ENCODE measurements at regions not wholly inside any gene's neighbourhood (a gene's known extent, or its start where the extent isn't known, plus 50 kb on each side); places are given as distances from the start of the nearest gene placed in this dataset.
A peak's percentile ranks its signal among the peaks of the same experiment; 100 is the strongest.

- no peaks in the 10 kb centered on the region for H3K27me3 Mint-ChIP-seq
- no peak overlapping the region for H3K27ac Mint-ChIP-seq
- H3K4me1 Mint-ChIP-seq, result no peaks in the 10 kb centered on the region
- H3K9me3 Mint-ChIP-seq, result peaks cover 6% of the 10 kb centered on the region
- ATAC-seq, result no peak
- H3K36me3 Mint-ChIP-seq, result no peaks in the 10 kb centered on the region
- no peak overlapping the region for H3K4me3 Mint-ChIP-seq
Measured at GRCh38 chr13:85406269-85406975, 392.8 kb downstream of the SLITRK6 start.

- Mint-ChIP-seq H3K27me3 (no peaks in the 10 kb centered on the region), H3K27ac (no peak overlapping the region), H3K36me3 (no peaks in the 10 kb centered on the region), H3K4me3 (no peak overlapping the region), H3K4me1 (no peaks in the 10 kb centered on the region), H3K9me3 (peaks cover 4% of the 10 kb centered on the region)
- no peak for ATAC-seq
Measured at GRCh38 chr13:85405316-85405897, 393.8 kb downstream of the SLITRK6 start.

- no peak overlapping the region for H3K27ac Mint-ChIP-seq
- no peak overlapping the region for H3K4me3 Mint-ChIP-seq
- peaks cover 6% of the 10 kb centered on the region for H3K4me1 Mint-ChIP-seq
- H3K9me3 Mint-ChIP-seq, result peaks cover 2% of the 10 kb centered on the region
- H3K27me3 Mint-ChIP-seq, result no peaks in the 10 kb centered on the region
- no peak for ATAC-seq
- no peaks in the 10 kb centered on the region for H3K36me3 Mint-ChIP-seq
Measured at GRCh38 chr13:85386424-85386823, 412.8 kb downstream of the SLITRK6 start.

DNA sequence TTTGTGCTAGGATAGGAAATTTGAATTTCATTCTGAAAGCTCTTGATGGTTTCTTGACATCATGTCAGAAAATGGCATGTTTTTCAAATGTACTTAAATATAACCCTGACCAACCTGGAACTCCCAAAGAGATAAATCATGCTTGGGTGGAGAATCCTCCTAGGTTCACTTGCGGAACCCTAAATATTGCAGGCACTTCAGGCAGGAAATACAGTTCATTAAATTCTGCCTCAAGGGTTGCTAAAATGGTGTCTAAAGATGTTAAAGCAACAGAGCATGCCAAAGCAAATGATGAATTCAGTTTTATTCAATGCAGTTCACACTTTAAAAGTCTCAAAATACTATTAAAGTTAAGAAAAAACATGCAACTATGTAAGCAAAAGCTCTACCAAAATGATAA is 415.9 kb downstream of the SLITRK6 start:
- H3K9me3 Mint-ChIP-seq, result peaks cover 2% of the 10 kb centered on the region
- H3K27me3 Mint-ChIP-seq, result no peaks in the 10 kb centered on the region
- peaks cover 18% of the 10 kb centered on the region for H3K4me1 Mint-ChIP-seq
- H3K4me3 Mint-ChIP-seq, result no peak overlapping the region
- no peak for ATAC-seq
- H3K27ac Mint-ChIP-seq, result no peak overlapping the region
- H3K36me3 Mint-ChIP-seq, result no peaks in the 10 kb centered on the region

DNA sequence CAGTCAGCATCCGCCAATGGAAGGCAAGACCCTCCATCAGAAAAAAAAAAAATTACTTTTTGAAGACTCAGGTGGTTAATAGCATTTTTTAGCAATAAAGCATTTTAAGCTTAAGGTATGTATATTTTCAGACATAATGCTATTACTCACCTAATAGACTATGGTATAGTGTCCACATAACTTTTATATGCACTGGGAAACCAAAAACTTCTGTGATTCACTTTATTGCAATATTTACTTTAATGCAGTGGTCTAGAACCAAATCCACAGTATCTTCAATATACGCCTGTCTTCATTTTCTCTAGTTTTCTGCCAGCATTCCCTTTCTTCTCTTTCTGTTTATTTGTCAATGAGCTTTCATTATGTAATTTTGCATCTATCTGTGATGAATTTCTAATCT is 418.1 kb downstream of the SLITRK6 start:
- no peaks in the 10 kb centered on the region for H3K36me3 Mint-ChIP-seq
- H3K4me3 Mint-ChIP-seq, result no peak overlapping the region
- no peak for ATAC-seq
- peaks cover 18% of the 10 kb centered on the region for H3K4me1 Mint-ChIP-seq
- no peak overlapping the region for H3K27ac Mint-ChIP-seq
- H3K27me3 Mint-ChIP-seq, result no peaks in the 10 kb centered on the region
- peaks cover 2% of the 10 kb centered on the region for H3K9me3 Mint-ChIP-seq

GRCh38 chr13:85379991-85380390 is 419.2 kb downstream of the SLITRK6 start:
- ATAC-seq, result no peak

GRCh38 chr13:85379433-85379832 is 419.8 kb downstream of the SLITRK6 start:
- Mint-ChIP-seq H3K9me3 (peaks cover 2% of the 10 kb centered on the region), H3K4me3 (peak overlapping the region; percentile 50), H3K27me3 (no peaks in the 10 kb centered on the region), H3K36me3 (no peaks in the 10 kb centered on the region), H3K27ac (no peak overlapping the region), H3K4me1 (peaks cover 12% of the 10 kb centered on the region)
- no peak for ATAC-seq

More at GRCh38 chr13:85379991-85380390, 419.2 kb downstream of the SLITRK6 start:
- peaks cover 2% of the 10 kb centered on the region for H3K9me3 Mint-ChIP-seq
- peaks cover 12% of the 10 kb centered on the region for H3K4me1 Mint-ChIP-seq
- H3K4me3 Mint-ChIP-seq, result no peak overlapping the region
- no peaks in the 10 kb centered on the region for H3K27me3 Mint-ChIP-seq
- no peaks in the 10 kb centered on the region for H3K36me3 Mint-ChIP-seq
- H3K27ac Mint-ChIP-seq, result no peak overlapping the region

GRCh38 chr13:85377783-85378182 is 421.4 kb downstream of the SLITRK6 start:
- Mint-ChIP-seq H3K36me3 (no peaks in the 10 kb centered on the region), H3K4me1 (peaks cover 12% of the 10 kb centered on the region), H3K27me3 (no peaks in the 10 kb centered on the region), H3K4me3 (no peak overlapping the region), H3K9me3 (peaks cover 2% of the 10 kb centered on the region), H3K27ac (no peak overlapping the region)
- no peak for ATAC-seq

DNA sequence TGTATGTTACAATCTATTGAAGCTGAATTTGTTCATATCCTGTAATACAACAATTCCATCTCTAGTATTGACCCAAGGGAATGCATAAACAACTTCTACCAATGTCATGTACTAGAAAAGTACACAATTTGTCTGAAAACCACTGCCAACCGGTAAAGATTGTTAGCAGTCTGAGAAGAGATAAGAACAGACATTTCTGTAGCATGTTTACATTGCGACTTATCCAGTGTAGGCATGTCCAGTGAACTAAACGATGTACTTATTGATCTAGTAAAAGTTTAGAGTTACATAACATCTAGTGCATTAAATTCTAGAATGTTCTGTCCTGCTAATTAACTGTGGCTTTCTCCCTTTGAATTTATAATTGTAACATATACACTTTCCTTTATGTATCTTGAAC is 425.9 kb downstream of the SLITRK6 start:
- Mint-ChIP-seq H3K4me3 (no peak overlapping the region), H3K9me3 (no peaks in the 10 kb centered on the region), H3K4me1 (no peaks in the 10 kb centered on the region), H3K27me3 (no peaks in the 10 kb centered on the region), H3K27ac (no peak overlapping the region), H3K36me3 (no peaks in the 10 kb centered on the region)
- ATAC-seq, result no peak

DNA sequence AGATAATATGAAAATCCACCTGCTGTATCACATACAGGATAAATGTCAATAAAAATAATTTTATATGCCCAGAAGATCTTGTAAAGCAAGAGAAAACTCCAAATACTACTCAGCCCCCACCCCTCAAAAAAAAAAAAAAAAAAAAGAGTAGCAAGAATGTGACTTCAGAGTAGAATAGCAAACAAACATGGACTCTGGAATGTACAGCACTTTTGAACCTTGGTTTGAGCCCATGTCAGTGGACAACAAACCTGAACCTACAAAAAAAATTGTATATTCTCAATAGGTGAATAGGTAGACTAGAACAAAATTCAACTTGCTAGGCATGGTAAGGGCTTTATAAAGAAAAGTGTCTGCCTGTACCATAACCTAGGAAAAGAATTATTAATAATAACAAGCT is 428.0 kb downstream of the SLITRK6 start:
- H3K9me3 Mint-ChIP-seq, result no peaks in the 10 kb centered on the region
- H3K36me3 Mint-ChIP-seq, result no peaks in the 10 kb centered on the region
- H3K27ac Mint-ChIP-seq, result no peak overlapping the region
- no peaks in the 10 kb centered on the region for H3K27me3 Mint-ChIP-seq
- H3K4me1 Mint-ChIP-seq, result no peaks in the 10 kb centered on the region
- ATAC-seq, result no peak
- H3K4me3 Mint-ChIP-seq, result no peak overlapping the region

DNA sequence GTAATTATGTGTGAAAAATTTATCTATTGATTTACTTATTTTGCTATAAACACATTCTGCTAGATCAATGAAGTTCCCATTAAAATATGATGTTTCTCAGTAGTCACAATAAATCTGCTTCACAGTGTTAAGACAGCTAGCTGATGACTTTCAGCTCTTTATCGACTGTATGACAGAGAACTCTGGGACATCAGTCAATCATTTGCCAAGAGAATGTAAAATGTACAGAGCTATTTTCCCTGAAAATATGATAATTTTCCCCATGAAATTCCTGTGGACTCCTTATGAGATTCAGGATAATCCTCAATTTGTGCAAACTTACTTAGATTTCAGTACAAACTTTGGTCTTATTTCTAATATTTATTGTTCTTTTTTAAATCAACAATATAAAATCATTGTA is 430.5 kb downstream of the SLITRK6 start:
- no peak for ATAC-seq
- H3K4me3 Mint-ChIP-seq, result no peak overlapping the region
- H3K9me3 Mint-ChIP-seq, result no peaks in the 10 kb centered on the region
- no peaks in the 10 kb centered on the region for H3K27me3 Mint-ChIP-seq
- H3K36me3 Mint-ChIP-seq, result no peaks in the 10 kb centered on the region
- no peak overlapping the region for H3K27ac Mint-ChIP-seq
- no peaks in the 10 kb centered on the region for H3K4me1 Mint-ChIP-seq

- no peaks in the 10 kb centered on the region for H3K36me3 Mint-ChIP-seq
- H3K4me1 Mint-ChIP-seq, result no peaks in the 10 kb centered on the region
- H3K4me3 Mint-ChIP-seq, result no peak overlapping the region
- no peaks in the 10 kb centered on the region for H3K27me3 Mint-ChIP-seq
- H3K27ac Mint-ChIP-seq, result no peak overlapping the region
- ATAC-seq, result no peak
- no peaks in the 10 kb centered on the region for H3K9me3 Mint-ChIP-seq
Measured at GRCh38 chr13:85367887-85368286, 431.3 kb downstream of the SLITRK6 start.

DNA sequence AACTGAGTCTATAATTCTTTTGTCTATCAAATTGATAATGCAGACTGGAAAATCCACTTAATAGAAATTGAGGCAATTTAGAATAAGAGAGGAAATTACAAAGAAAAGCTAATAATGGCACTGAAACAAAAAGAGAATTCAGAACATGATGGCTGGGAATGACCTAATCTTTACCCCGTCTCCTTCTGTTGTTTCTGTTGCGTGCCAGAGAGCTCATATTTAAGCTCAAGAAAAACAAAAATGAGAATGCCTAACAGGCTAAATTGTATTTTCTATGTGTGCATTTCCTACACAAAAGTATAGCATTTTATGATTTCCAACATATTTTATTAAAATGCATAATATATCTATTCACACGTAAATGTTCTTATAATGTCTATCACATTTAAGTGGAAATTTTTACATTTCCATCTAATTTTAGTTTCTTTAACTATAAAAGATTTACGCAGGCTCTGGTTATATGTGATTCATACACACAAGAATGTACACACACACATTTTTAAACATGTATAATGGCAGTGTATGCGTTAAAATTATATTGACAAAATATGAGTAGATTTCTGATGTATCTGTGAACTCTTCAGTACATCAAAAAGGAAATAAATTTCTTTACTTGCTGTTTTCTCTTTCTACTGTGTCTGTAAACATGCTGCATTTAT is 432.3 kb downstream of the SLITRK6 start:
- Mint-ChIP-seq H3K4me3 (no peak overlapping the region), H3K36me3 (no peaks in the 10 kb centered on the region), H3K4me1 (no peaks in the 10 kb centered on the region), H3K27me3 (no peaks in the 10 kb centered on the region), H3K9me3 (peaks cover 3% of the 10 kb centered on the region), H3K27ac (no peak overlapping the region)
- ATAC-seq, result no peak

DNA sequence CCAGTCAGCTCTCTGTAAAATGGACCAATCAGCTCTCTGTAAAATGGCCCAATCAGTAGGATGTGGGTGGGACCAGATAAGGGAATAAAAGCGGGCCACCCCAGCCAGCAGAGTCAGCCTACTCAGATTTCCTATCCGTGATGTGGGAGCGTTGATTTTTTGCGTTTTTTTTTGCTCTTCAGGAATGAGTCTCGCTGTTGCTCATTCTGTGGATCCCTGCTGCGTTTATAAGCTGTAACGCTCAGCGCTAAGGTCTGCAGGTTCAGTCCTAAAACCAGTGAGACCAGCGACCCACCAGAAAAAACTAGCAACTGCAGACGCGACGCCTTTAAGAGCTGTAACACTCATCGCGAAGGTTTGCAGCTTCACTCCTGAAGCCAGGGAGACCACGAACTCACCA is 435.7 kb downstream of the SLITRK6 start:
- H3K27ac Mint-ChIP-seq, result no peak overlapping the region
- no peak for ATAC-seq
- no peaks in the 10 kb centered on the region for H3K4me1 Mint-ChIP-seq
- H3K36me3 Mint-ChIP-seq, result no peaks in the 10 kb centered on the region
- H3K27me3 Mint-ChIP-seq, result no peaks in the 10 kb centered on the region
- peaks cover 3% of the 10 kb centered on the region for H3K9me3 Mint-ChIP-seq
- H3K4me3 Mint-ChIP-seq, result no peak overlapping the region

- H3K4me3 Mint-ChIP-seq, result no peak overlapping the region
- peaks cover 6% of the 10 kb centered on the region for H3K9me3 Mint-ChIP-seq
- H3K36me3 Mint-ChIP-seq, result no peaks in the 10 kb centered on the region
- H3K4me1 Mint-ChIP-seq, result no peaks in the 10 kb centered on the region
- no peaks in the 10 kb centered on the region for H3K27me3 Mint-ChIP-seq
- no peak overlapping the region for H3K27ac Mint-ChIP-seq
- no peak for ATAC-seq
Measured at GRCh38 chr13:85362980-85363379, 436.2 kb downstream of the SLITRK6 start.

DNA sequence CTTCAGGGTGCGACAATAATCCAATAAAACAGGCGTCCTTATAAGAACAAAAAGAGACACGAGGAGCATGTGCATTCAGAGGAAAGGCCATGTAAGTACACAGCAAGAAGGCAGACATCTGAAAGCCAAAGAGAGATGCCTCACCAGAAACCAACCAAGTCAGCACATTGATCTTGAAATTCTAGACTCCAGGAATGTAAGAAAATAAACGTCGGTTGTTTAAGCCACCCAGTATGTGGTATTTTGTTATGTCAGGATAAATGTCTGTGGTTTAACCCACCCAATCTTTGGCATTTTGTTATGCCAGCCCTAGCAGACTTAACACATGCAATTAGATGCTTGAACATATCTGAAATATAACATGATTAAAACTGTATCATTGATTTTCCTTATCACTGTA is 452.0 kb downstream of the SLITRK6 start:
- H3K4me3 Mint-ChIP-seq, result no peak overlapping the region
- no peaks in the 10 kb centered on the region for H3K36me3 Mint-ChIP-seq
- peaks cover 7% of the 10 kb centered on the region for H3K9me3 Mint-ChIP-seq
- no peaks in the 10 kb centered on the region for H3K4me1 Mint-ChIP-seq
- ATAC-seq, result no peak
- H3K27ac Mint-ChIP-seq, result no peak overlapping the region
- H3K27me3 Mint-ChIP-seq, result no peaks in the 10 kb centered on the region

Data from stimulated activated memory B cell treated with anti-CD40 and anti-IgM and Interleukin-4, amounts not matched to agents 10 μg/mL and 1 μg/mL and 100 μg/mL, for 72 hours (primary cell).